ENCODE measurements at regions not wholly inside any gene's neighbourhood (a gene's known extent, or its start where the extent isn't known, plus 50 kb on each side); places are given as distances from the start of the nearest gene placed in this dataset.

GRCh38 chr18:68301441-68301840, 413.5 kb downstream of the TMX3 start:
- DNase-seq (ENCODE audit: low spot score) = no peak
- H3K27ac Mint-ChIP-seq (ENCODE audit: unreplicated experiment) = no peak overlapping the region
- no peaks in the 10 kb centered on the region for H3K27me3 Mint-ChIP-seq (ENCODE audit: unreplicated experiment)
- H3K9me3 Mint-ChIP-seq (ENCODE audit: unreplicated experiment) = no peaks in the 10 kb centered on the region
- H3K4me1 Mint-ChIP-seq (ENCODE audit: unreplicated experiment) = no peaks in the 10 kb centered on the region
- no peaks in the 10 kb centered on the region for H3K36me3 Mint-ChIP-seq (ENCODE audit: low read depth, unreplicated experiment)
- H3K4me3 Mint-ChIP-seq (ENCODE audit: unreplicated experiment) = no peak overlapping the region
- TF ChIP-seq, protein P1, sequence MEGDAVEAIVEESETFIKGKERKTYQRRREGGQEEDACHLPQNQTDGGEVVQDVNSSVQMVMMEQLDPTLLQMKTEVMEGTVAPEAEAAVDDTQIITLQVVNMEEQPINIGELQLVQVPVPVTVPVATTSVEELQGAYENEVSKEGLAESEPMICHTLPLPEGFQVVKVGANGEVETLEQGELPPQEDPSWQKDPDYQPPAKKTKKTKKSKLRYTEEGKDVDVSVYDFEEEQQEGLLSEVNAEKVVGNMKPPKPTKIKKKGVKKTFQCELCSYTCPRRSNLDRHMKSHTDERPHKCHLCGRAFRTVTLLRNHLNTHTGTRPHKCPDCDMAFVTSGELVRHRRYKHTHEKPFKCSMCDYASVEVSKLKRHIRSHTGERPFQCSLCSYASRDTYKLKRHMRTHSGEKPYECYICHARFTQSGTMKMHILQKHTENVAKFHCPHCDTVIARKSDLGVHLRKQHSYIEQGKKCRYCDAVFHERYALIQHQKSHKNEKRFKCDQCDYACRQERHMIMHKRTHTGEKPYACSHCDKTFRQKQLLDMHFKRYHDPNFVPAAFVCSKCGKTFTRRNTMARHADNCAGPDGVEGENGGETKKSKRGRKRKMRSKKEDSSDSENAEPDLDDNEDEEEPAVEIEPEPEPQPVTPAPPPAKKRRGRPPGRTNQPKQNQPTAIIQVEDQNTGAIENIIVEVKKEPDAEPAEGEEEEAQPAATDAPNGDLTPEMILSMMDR (IDR thresholded peaks at IDR 0.05; ENCODE audit: unreplicated experiment) = no peak

DNA sequence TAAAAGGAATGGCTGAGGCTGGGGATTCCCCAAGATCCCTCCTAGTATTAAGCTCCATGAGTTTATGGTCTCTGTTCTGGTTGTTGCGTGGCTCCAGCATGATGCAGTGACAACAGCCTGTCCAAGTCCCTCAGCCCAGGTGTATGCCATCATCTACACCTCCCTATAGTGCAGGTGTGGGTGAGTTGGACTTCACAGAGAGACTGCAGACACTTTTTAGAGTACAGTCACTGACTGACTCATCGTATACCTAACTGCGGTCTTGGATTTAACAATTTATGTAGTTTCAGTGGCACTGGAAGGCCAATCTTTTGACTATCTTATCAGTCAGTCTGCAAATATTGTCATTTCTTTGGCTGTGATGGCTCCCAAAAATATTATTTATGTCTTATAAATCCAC, 415.0 kb downstream of the TMX3 start:
- no peak overlapping the region for H3K4me3 Mint-ChIP-seq (ENCODE audit: unreplicated experiment)
- H3K27me3 Mint-ChIP-seq (ENCODE audit: unreplicated experiment) = no peaks in the 10 kb centered on the region
- H3K4me1 Mint-ChIP-seq (ENCODE audit: unreplicated experiment) = no peaks in the 10 kb centered on the region
- no peak for DNase-seq (ENCODE audit: low spot score)
- TF ChIP-seq, protein P1 (IDR thresholded peaks at IDR 0.05; ENCODE audit: unreplicated experiment) = no peak
- no peaks in the 10 kb centered on the region for H3K36me3 Mint-ChIP-seq (ENCODE audit: low read depth, unreplicated experiment)
- H3K27ac Mint-ChIP-seq (ENCODE audit: unreplicated experiment) = no peak overlapping the region
- no peaks in the 10 kb centered on the region for H3K9me3 Mint-ChIP-seq (ENCODE audit: unreplicated experiment)

- Mint-ChIP-seq H3K4me3 (ENCODE audit: unreplicated experiment) (no peak overlapping the region), H3K27ac (ENCODE audit: unreplicated experiment) (no peak overlapping the region), H3K4me1 (ENCODE audit: unreplicated experiment) (no peaks in the 10 kb centered on the region), H3K9me3 (ENCODE audit: unreplicated experiment) (no peaks in the 10 kb centered on the region), H3K36me3 (ENCODE audit: low read depth, unreplicated experiment) (no peaks in the 10 kb centered on the region), H3K27me3 (ENCODE audit: unreplicated experiment) (no peaks in the 10 kb centered on the region)
- TF ChIP-seq, protein P1 (IDR thresholded peaks at IDR 0.05; ENCODE audit: unreplicated experiment) = no peak
- no peak for DNase-seq (ENCODE audit: low spot score)
Measured at GRCh38 chr18:68298330-68298729, 416.6 kb downstream of the TMX3 start.

DNA sequence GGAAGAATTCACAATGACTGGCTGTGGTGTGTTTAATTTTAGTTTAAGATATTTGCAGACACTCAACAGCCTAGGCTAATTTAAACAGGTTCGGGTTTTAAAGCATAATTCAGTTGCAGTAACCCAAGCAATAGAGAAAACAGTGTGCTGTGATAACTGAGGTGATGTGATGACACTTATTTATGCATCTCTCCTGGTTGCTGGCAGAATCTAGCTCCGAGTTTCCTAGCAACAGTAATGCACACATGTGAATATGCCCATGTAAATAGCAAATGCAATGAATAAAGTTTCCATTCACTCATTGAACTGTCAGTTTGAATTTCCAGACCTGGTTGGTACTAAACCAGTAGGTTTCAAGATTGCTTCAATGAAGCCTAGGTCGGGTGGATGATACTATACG, 426.5 kb downstream of the TMX3 start:
- DNase-seq (ENCODE audit: low spot score) = no peak
- no peak overlapping the region for H3K4me3 Mint-ChIP-seq (ENCODE audit: unreplicated experiment)
- H3K27ac Mint-ChIP-seq (ENCODE audit: unreplicated experiment) = no peak overlapping the region

GRCh38 chr18:68284236-68284780, 430.6 kb downstream of the TMX3 start:
- TF ChIP-seq, protein P1 (IDR thresholded peaks at IDR 0.05; ENCODE audit: unreplicated experiment) = no peak
- H3K4me3 Mint-ChIP-seq (ENCODE audit: unreplicated experiment) = no peak overlapping the region
- DNase-seq (ENCODE audit: low spot score) = no peak
- H3K27ac Mint-ChIP-seq (ENCODE audit: unreplicated experiment) = no peak overlapping the region
- no peaks in the 10 kb centered on the region for H3K27me3 Mint-ChIP-seq (ENCODE audit: unreplicated experiment)
- no peaks in the 10 kb centered on the region for H3K9me3 Mint-ChIP-seq (ENCODE audit: unreplicated experiment)
- H3K36me3 Mint-ChIP-seq (ENCODE audit: low read depth, unreplicated experiment) = no peaks in the 10 kb centered on the region
- H3K4me1 Mint-ChIP-seq (ENCODE audit: unreplicated experiment) = no peaks in the 10 kb centered on the region

More for the DNA sequence above, 426.5 kb downstream of the TMX3 start:
- TF ChIP-seq, protein P1 (IDR thresholded peaks at IDR 0.05; ENCODE audit: unreplicated experiment) = no peak
- Mint-ChIP-seq H3K4me1 (ENCODE audit: unreplicated experiment) (no peaks in the 10 kb centered on the region), H3K27me3 (ENCODE audit: unreplicated experiment) (peaks cover 1% of the 10 kb centered on the region), H3K9me3 (ENCODE audit: unreplicated experiment) (no peaks in the 10 kb centered on the region), H3K36me3 (ENCODE audit: low read depth, unreplicated experiment) (no peaks in the 10 kb centered on the region)
